ENCODE measurements at regions not wholly inside any gene's neighbourhood (a gene's known extent, or its start where the extent isn't known, plus 50 kb on each side); places are given as distances from the start of the nearest gene placed in this dataset.

DNA sequence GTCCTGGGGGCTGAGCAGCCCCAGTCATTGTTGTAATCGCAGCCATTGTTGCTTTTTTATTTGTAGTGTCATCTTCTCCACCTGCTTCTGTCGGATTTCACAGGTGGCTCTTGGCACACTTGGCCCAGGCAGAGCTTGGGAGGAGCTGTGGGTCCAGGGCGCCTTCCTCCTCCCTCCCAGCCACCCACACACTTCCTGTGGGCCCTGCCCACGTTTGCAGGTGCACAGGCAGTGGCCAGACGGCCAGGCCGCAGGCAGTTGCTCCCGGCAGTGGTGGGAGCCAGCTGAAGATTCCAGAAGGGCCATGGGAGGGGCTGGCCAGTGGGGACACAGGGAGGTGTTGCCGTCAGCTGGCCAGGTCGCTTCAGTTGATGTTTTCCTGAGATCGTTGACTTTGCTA is 1191.9 kb downstream of the BRD1 start:
- TF ChIP-seq CTCF (IDR thresholded peaks at IDR 0.05; ENCODE audit: insufficient read depth, low read length, poor library complexity, severe bottlenecking) (no peak), EZH2phosphoT487 (conservative IDR thresholded peaks at IDR 0.05; ENCODE audit: low read length) (no peak)
